H9 (cell line): ENCODE measurements at regions not wholly inside any gene's neighbourhood (a gene's known extent, or its start where the extent isn't known, plus 50 kb on each side); places are given as distances from the start of the nearest gene placed in this dataset.

Experiments
- DNase-seq: peaks from one replicate; pipeline ENCODE4 v3.0.0-alpha.2; 2017
- H2AFZ ChIP-seq: one replicate; pipeline ENCODE4 v1.6.1; 2013; ENCODE audit warnings: mild to moderate bottlenecking, low read length, control low read depth, moderate library complexity
- H2AK5ac ChIP-seq: 2 replicates; pipeline ENCODE4 v1.6.1; 2013; ENCODE audit warnings: low read length, control low read depth, mixed read lengths; ENCODE audit not compliant: insufficient read length
- H2BK120ac ChIP-seq: one replicate; pipeline ENCODE4 v1.6.1; 2013; ENCODE audit warnings: low read depth, mild to moderate bottlenecking, low read length, control low read depth, inconsistent platforms; ENCODE audit not compliant: poor library complexity, severe bottlenecking
- H2BK12ac ChIP-seq: 2 replicates; pipeline ENCODE4 v1.6.1; 2013; ENCODE audit warnings: low read length, control low read depth, mixed read lengths, low read depth; ENCODE audit not compliant: insufficient read length
- H2BK15ac ChIP-seq: 2 replicates; pipeline ENCODE4 v1.6.1; 2013; ENCODE audit warnings: low read depth, low read length, control low read depth
- H2BK20ac ChIP-seq: one replicate; pipeline ENCODE4 v1.6.1; 2013; ENCODE audit warnings: low read depth, mild to moderate bottlenecking, low read length, control low read depth, inconsistent platforms; ENCODE audit not compliant: poor library complexity, severe bottlenecking
- H2BK5ac ChIP-seq: 2 replicates; pipeline ENCODE4 v1.6.1; 2013; ENCODE audit warnings: low read length, control low read depth, mixed read lengths; ENCODE audit not compliant: insufficient read length
- H3K14ac ChIP-seq: 2 replicates; pipeline ENCODE4 v1.6.1; 2013; ENCODE audit warnings: low read length, control low read depth; ENCODE audit not compliant: insufficient read depth
- H3K18ac ChIP-seq: 2 replicates; pipeline ENCODE4 v1.6.1; 2013; ENCODE audit warnings: low read depth, mild to moderate bottlenecking, mixed read lengths, low read length, control low read depth; ENCODE audit not compliant: insufficient read length
- H3K23ac ChIP-seq: 2 replicates; pipeline ENCODE4 v1.6.1; 2013; ENCODE audit warnings: low read length, control low read depth, mixed read lengths, low read depth; ENCODE audit not compliant: insufficient read length
- H3K23me2 ChIP-seq: 2 replicates; pipeline ENCODE4 v1.6.1; 2013; ENCODE audit warnings: low read depth, mild to moderate bottlenecking, mixed read lengths, low read length, control low read depth; ENCODE audit not compliant: insufficient read length, poor library complexity, severe bottlenecking
- H3K27ac ChIP-seq: 2 replicates; pipeline ENCODE4 v1.5.1; 2013; ENCODE audit warnings: low read length, control low read depth, mixed read lengths, low read depth; ENCODE audit not compliant: insufficient read length
- H3K27me3 ChIP-seq: 2 replicates; pipeline ENCODE4 v1.6.1; 2013; ENCODE audit warnings: low read length, control low read depth, inconsistent platforms; ENCODE audit not compliant: insufficient read depth
- H3K4ac ChIP-seq: 2 replicates; pipeline ENCODE4 v1.6.1; 2013; ENCODE audit warnings: low read depth, mild to moderate bottlenecking, control low read depth, inconsistent platforms, low read length, moderate library complexity
- H3K4me1 ChIP-seq: 2 replicates; pipeline ENCODE4 v1.6.1; 2013; ENCODE audit warnings: low read length, control low read depth, inconsistent platforms; ENCODE audit not compliant: insufficient read depth
- H3K4me2 ChIP-seq: 2 replicates; pipeline ENCODE4 v1.6.1; 2013; ENCODE audit warnings: low read length, control low read depth, mixed read lengths; ENCODE audit not compliant: insufficient read length, insufficient read depth
- H3K56ac ChIP-seq: 2 replicates; pipeline ENCODE4 v1.6.1; 2013; ENCODE audit warnings: low read depth, mild to moderate bottlenecking, mixed read lengths, low read length, control low read depth; ENCODE audit not compliant: insufficient read length
- H3K79me1 ChIP-seq: 2 replicates; pipeline ENCODE4 v1.6.1; 2013; ENCODE audit warnings: low read depth, mild to moderate bottlenecking, moderate library complexity, low read length, control low read depth, inconsistent platforms; ENCODE audit not compliant: insufficient read depth, poor library complexity, severe bottlenecking
- H3K79me2 ChIP-seq: 2 replicates; pipeline ENCODE4 v1.6.1; 2013; ENCODE audit warnings: low read length, control low read depth, inconsistent platforms; ENCODE audit not compliant: insufficient read depth
- H3K9ac ChIP-seq: 2 replicates; pipeline ENCODE4 v1.6.1; 2013; ENCODE audit warnings: low read length, control low read depth, mixed read lengths; ENCODE audit not compliant: insufficient read length; ENCODE audit errors: extremely low read depth
- H3K9me3 ChIP-seq: one replicate; pipeline ENCODE4 v1.6.1; 2013; ENCODE audit warnings: low read depth, low read length, inconsistent platforms; ENCODE audit not compliant: control insufficient read depth
- H3T11ph ChIP-seq: one replicate; pipeline ENCODE4 v1.6.1; 2013; ENCODE audit warnings: mild to moderate bottlenecking, low read length, control low read depth, inconsistent platforms
- H4K20me1 ChIP-seq: one replicate; pipeline ENCODE4 v1.6.1; 2013; ENCODE audit not compliant: control insufficient read depth, insufficient read length, insufficient read depth
- H4K5ac ChIP-seq: 2 replicates; pipeline ENCODE4 v1.6.1; 2013; ENCODE audit warnings: low read depth, mild to moderate bottlenecking, mixed read lengths, low read length, control low read depth; ENCODE audit not compliant: insufficient read length
- H4K8ac ChIP-seq: replicated peaks from 2 replicates; pipeline ENCODE4 v1.6.1; 2013; ENCODE audit warnings: low read length, control low read depth, mixed read lengths, low read depth; ENCODE audit not compliant: insufficient read length
- H4K91ac ChIP-seq: 2 replicates; pipeline ENCODE4 v1.6.1; 2013; ENCODE audit warnings: low read depth, mild to moderate bottlenecking, moderate library complexity, mixed read lengths, low read length, control low read depth; ENCODE audit not compliant: insufficient read length
- H3K27ac Mint-ChIP-seq, 3 experiments: 2 replicates in 2 of 3; 3 replicates in 1 of 3; pipeline ENCODE4 v1.8.0; 2020 to 2021; ENCODE audit warnings: mixed read lengths in 3 of 3, mild to moderate bottlenecking in 1 of 3, moderate library complexity in 1 of 3
- H3K27me3 Mint-ChIP-seq: 2 replicates; pipeline ENCODE4 v1.8.0; 2021; ENCODE audit warnings: low read depth, mild to moderate bottlenecking, moderate library complexity, mixed read lengths
- H3K36me3 Mint-ChIP-seq, 3 experiments: 2 replicates in 2 of 3; 3 replicates in 1 of 3; pipeline ENCODE4 v1.8.0; 2020 to 2021; ENCODE audit warnings: low read depth in 3 of 3, mixed read lengths in 3 of 3; ENCODE audit not compliant: insufficient read depth in 1 of 3
- H3K4me1 Mint-ChIP-seq, 2 experiments: 2 replicates each; pipeline ENCODE4 v1.8.0; 2020; ENCODE audit warnings: mixed read lengths in 2 of 2
- H3K4me3 Mint-ChIP-seq, 2 experiments: 2 replicates in 1 of 2; 3 replicates in 1 of 2; pipeline ENCODE4 v1.8.0; 2020 to 2021; ENCODE audit warnings: mild to moderate bottlenecking in 2 of 2, mixed read lengths in 2 of 2, moderate library complexity in 1 of 2
- H3K9me3 Mint-ChIP-seq, 2 experiments: 2 replicates in 1 of 2; 3 replicates in 1 of 2; pipeline ENCODE4 v1.8.0; 2020; ENCODE audit warnings: mild to moderate bottlenecking in 2 of 2, mixed read lengths in 2 of 2, moderate library complexity in 1 of 2
- WGBS: extraction: QIAGEN DNeasy Blood & Tissue Kit; methylation state at CpG from one replicate; pipeline ENCODE4 v1.1.7; 2013; ENCODE audit warnings: missing lambda C conversion rate, low lambda C conversion rate, mixed read lengths; ENCODE audit not compliant: insufficient read length; ENCODE audit errors: extremely low coverage; 5-methylcytosine and 5-hydroxymethylcytosine counted together
- TF ChIP-seq, protein P1 (sequence below): fragments of 200-600 bp; sonication (generic); conservative IDR thresholded peaks from 3 replicates; pipeline ENCODE4 v1.8.0; 2021; ENCODE audit warnings: antibody characterized with exemption, mild to moderate bottlenecking

DNA sequence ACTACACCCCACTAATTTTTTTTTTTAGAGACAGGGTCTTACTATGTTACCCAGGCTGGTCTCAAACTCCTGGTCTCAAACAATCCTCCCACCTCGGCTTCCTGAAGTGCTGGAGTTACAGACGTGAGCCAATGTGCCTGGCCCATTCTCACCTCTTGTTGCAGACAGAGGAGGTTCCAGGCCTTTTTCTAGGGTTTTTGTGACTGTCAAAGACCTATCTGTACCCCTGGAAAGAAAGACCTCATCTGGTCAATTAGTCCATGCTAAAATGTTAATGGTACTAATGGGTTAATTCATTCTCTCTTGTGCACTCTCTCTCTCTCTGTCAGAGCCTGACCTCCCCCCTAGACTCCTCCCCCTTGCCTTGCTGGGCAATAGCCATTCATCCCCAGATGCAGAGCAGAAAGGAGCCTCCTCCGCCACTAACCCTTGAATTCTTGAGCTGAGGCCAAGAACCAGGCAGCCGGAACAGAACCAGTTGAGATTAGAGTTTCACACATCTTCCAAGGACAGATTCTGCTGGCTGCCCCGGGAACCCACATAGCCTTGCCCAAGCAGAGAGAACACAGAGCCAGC lies 209.7 kb downstream of the SKIDA1 start:
- Histone ChIP-seq H3K23me2 (no peaks in the 10 kb centered on the region), H2AFZ (no peak overlapping the region), H3K79me2 (no peaks in the 10 kb centered on the region), H2BK120ac (no peak overlapping the region), H3T11ph (no peak overlapping the region), H2AK5ac (no peak overlapping the region), H2BK15ac (no peak overlapping the region), H2BK12ac (no peak overlapping the region), H2BK20ac (no peak overlapping the region), H4K20me1 (no peaks in the 10 kb centered on the region), H3K56ac (no peak overlapping the region), H3K4ac (no peak overlapping the region), H3K27me3 (no peaks in the 10 kb centered on the region), H4K5ac (no peak overlapping the region), H2BK5ac (no peak overlapping the region), H3K18ac (no peak overlapping the region), H3K23ac (no peak overlapping the region), H4K8ac (no peak overlapping the region), H4K91ac (no peak overlapping the region), H3K79me1 (no peaks in the 10 kb centered on the region), H3K4me1 (peaks cover 5% of the 10 kb centered on the region; the same call in 1 of the 2 replicates), H3K9ac (no peak overlapping the region), H3K27ac (peak overlapping the region; percentile 6), H3K4me2 (peak overlapping the region; percentile 9), H3K14ac (no peak overlapping the region), H3K9me3 (no peaks in the 10 kb centered on the region)
- DNase-seq, result peak; percentile 78
- WGBS, result no CpG with 5 or more reads among the region's 5 CpGs
- peak overlapping the region; percentile 89 to 98 (median 90) for H3K27ac Mint-ChIP-seq
- peak overlapping the region; percentile 35 to 62; a peak in 4 of 5 replicates for H3K4me3 Mint-ChIP-seq
- H3K4me1 Mint-ChIP-seq, result peaks cover 46 to 56% of the 10 kb centered on the region in 2 experiments
- H3K27me3 Mint-ChIP-seq, result no peaks in the 10 kb centered on the region
- no peaks in the 10 kb centered on the region; a peak in 2 of 5 replicates for H3K9me3 Mint-ChIP-seq
- TF ChIP-seq, protein P1, sequence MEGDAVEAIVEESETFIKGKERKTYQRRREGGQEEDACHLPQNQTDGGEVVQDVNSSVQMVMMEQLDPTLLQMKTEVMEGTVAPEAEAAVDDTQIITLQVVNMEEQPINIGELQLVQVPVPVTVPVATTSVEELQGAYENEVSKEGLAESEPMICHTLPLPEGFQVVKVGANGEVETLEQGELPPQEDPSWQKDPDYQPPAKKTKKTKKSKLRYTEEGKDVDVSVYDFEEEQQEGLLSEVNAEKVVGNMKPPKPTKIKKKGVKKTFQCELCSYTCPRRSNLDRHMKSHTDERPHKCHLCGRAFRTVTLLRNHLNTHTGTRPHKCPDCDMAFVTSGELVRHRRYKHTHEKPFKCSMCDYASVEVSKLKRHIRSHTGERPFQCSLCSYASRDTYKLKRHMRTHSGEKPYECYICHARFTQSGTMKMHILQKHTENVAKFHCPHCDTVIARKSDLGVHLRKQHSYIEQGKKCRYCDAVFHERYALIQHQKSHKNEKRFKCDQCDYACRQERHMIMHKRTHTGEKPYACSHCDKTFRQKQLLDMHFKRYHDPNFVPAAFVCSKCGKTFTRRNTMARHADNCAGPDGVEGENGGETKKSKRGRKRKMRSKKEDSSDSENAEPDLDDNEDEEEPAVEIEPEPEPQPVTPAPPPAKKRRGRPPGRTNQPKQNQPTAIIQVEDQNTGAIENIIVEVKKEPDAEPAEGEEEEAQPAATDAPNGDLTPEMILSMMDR, result no peak
- no peaks in the 10 kb centered on the region; a peak in 2 of 7 replicates for H3K36me3 Mint-ChIP-seq
